Embryonic facial prominence (tissue), 1 donor: ENCODE measurements at regions not wholly inside any gene's neighbourhood (a gene's known extent, or its start where the extent isn't known, plus 50 kb on each side); places are given as distances from the start of the nearest gene placed in this dataset.

ENCODE experiments used
- DNase-seq: peaks from one replicate; pipeline ENCODE4 v3.0.0-alpha.2; 2016; ENCODE audit errors: extremely low spot score

DNA sequence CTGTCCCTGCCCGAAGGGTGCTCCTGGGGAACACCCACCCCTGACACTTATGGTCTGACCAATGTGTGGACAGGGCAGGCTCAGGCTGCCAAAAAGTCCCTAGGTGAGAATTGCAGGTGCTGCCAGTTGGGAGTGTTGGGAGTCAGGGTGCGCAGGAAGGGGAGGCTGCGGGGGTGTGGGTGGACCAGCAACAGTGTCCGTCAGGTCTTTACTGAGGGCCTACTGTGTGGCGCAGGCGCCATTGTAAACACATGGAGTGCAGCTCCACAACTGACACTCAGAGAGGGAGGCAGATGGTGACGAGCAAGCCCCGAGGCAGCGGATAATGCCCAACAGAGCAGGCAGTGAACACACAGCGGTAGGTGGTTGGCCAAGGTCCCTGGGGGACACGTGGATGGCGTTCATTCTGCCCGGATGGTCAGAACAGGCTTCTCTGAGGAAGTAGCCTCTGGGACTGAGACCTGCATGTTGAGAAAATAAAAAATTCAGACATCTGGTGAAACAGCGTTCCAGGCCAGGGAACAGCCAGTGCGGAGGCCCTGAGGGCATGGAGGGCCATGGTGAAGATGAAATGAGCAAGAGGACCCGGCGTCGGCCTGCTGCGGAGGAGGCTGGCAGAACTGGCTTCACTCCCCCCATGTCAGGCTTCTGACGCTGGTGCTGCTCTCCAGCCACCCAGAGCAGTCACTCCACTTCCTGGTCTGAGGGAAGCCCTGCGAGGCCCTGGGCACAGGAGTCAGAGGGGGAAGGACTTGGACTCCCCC, 136.2 kb upstream of the ZBTB40 start:
- no peak for DNase-seq

DNA sequence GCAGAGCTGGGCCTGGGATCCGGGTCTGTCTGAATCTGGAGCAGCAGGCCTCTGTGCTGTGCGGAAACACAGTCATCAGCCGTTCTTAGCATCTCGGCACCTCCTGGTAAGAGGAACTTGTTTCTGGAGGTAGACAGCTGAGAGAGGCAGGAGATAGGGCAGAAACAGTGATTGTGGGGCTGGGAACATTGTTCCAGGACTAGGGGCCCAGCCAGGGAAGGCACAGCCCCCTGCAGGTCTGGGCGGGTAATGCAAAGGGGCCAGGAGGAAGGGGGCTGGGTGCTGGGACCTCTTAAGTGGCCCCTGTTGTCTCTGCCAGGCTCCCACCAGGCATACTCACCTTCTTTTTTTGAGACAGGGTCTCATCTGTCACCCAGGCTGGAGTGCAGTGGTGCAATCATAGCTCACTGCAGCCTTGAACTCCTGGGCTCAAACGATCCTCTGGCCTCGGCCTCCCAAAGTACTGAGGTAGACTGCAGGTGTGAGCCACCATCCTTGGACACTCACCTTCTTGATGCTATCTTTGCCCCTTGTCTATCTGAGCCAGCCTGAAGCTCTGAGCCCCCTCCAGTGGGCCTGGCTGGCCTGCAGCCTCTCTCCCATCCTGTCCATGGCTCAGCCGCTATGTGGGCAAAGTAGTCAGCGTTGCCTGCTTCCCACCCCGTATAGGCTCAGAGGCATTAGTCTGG, 134.3 kb upstream of the ZBTB40 start:
- DNase-seq, result no peak

DNA sequence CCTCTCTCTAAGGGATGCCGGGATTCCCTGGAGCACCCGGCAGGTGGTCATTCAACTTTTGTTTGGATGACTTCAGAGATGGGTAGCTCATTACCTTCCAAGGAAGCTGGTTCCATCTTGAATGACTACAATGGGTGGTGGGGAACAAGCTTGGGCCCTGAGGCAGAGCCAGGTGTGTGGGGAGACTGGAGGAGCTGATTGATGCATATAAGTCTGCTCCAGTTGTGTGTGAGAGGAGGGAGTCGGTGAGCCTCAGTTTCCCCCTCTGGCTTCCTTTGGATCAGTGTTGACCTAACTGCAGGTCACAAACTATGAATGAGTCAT, 133.8 kb upstream of the ZBTB40 start:
- DNase-seq, result no peak

DNA sequence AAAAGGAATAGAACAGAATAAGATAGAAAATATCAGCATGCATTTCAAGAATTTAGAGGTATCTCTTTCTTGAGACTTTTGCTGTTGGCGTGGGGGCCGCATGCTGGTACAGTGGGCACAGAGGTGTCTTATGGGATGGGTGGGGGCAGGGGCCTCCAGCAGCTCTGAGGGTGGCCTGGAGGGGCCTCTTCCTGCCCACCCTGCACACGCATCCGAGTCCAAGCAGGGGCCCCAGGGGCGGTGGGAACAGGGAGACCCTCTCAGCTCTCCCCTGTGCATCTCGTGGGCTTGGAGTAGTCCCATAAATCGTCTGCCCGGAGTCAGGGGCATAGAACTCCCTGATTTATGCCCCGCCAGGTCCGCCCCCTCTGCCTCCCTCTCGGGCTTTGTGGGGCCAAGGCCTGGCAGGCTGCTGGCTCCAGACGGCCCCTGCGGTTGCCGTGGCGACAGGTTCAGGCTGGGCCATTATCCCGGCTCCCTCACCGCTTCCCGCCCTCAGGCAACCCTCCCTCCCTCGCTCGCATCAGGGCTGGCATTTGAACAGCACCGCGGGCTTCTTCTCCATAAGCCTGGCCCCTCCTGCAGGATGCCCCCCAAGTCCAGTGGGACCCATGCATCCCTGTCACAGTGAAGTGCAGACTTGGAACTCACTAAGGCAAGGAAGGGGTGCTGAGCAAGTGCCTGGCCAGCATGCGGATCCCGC, 133.2 kb upstream of the ZBTB40 start:
- DNase-seq, result no peak

DNA sequence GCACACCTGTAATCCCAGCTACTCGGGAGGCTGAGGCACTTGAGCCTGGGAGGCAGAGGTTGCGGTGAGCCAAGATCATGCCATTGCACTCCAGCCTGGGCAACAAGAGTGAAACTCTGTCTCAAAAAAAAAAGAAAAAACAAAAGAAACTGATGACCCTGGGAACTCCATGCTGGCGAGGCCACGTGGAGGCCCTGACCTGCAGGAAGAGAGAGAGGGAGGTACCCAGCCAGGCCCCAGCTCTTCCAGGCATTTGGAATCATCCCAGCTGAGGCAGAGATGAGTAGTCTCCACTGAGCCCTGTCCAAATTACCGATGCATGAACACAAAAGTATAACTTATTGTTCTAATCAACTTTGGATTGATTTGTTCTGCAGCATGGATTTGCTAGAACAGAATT, 132.0 kb upstream of the ZBTB40 start:
- DNase-seq, result no peak

DNA sequence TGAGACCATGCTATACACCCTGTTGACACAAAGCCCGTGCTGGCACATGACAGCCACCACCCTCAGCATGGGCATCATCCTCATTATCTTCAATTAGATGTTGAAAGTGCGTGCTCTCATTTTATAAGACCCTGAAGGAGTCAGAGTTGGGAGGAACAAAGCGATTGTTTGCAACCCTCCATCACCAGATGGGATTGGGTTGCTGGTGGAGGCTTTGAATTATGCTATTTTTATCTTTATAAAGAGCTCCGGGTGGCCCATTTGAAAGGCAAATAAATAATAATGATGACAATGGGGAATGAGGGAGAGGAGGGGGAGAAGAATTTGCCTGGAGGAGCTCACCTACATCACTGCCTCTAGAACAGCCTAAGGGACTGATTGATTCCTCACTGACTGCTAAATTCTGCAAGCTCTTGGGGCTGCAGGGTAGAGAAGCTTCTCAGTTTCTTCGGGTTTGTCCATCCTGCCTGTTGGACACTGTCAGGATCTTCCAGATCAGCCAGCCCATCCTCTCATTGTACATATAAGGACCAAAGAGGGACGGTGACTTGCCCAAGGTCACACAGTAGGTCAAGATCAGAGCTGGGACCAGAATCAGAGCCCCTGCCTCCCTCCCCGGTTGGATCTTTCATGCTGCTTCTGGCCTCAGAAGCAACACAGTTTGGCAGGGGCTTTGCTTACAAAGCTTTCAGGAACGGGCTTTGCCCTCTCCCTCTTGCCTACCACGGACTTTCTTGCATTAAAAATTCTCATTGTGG, 130.9 kb upstream of the ZBTB40 start:
- no peak for DNase-seq

DNA sequence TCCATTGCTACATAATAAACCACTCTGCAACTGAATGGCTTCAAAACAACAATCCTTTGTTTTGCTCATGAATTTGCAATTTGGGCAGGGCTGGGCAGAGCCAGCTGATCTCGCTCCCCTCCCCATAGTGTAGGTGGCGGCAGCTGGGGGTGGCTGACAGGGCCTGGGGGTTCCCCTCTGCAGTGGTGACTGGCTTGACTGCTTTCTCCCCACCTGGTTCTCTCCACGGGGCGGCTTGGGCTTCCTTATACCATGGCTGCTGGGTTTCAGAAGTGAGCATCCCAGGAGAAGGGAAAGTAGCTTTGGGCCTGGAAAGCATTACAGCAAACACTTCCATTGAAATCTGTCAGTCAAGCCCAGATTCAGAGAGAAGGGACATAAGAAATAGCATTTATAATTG, 129.7 kb upstream of the ZBTB40 start:
- DNase-seq, result no peak

DNA sequence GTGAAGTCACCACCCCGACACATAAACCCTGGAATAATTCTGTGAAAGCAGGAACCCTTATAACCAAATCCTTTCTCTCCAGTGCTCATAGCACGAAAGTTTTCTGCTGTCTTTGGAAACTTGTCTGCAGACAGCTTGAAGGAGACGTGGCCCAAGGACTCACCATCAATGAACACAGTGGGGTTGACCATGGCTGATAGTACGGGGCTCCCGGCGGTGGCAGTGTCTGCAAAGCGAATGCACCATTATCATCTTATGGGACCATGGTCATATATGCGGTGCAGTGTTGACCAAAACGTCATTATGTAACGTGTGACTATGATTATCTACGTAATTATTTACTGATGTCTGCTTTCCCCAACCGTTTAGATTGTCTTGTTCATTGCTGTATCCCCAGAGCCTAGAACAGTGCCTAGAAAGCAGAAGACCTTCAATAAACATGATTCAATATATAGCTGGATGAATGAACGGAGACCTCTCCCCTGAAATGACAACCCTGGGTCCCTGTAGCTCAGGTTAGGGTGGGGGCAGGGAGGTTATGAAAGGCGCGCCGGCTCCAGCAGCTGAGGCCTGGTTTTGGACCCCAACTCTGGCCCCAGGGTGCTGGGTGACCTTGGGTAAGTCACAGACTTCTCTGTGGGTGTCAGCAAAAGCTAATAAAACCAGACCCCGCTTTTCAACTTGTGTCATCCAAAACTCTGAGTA, 128.4 kb upstream of the ZBTB40 start:
- no peak for DNase-seq

DNA sequence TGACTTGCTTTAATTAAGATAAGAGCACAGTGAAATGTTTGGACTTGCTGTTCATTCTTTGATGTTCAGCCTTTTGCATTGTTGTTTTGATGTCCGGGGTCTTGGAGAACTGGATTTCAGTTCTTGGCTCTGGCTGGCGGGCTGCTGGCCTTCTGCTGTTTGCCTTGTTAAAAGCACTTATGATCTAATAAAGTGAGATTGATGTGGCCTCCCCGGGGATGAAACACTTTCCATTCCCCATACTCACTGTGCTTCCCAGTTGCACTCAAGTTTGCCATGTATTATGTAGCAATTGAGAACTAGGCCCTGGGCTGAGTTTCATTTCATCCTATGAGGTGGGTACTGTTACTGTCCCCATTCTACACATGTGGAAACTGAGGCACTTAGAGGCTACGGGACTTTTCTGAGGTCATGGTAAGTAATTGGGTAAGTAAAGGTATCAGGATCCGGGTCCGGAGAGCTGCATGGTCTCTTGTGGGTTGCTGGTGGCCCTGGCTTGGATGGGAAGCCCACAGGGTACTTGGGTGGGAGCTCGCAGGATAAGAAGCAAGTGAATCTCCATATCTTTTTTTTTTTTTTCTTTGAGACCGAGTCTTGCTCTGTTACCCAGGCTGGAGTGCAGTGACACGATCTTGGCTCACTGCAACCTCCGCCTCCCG, 127.7 kb upstream of the ZBTB40 start:
- DNase-seq, result no peak

DNA sequence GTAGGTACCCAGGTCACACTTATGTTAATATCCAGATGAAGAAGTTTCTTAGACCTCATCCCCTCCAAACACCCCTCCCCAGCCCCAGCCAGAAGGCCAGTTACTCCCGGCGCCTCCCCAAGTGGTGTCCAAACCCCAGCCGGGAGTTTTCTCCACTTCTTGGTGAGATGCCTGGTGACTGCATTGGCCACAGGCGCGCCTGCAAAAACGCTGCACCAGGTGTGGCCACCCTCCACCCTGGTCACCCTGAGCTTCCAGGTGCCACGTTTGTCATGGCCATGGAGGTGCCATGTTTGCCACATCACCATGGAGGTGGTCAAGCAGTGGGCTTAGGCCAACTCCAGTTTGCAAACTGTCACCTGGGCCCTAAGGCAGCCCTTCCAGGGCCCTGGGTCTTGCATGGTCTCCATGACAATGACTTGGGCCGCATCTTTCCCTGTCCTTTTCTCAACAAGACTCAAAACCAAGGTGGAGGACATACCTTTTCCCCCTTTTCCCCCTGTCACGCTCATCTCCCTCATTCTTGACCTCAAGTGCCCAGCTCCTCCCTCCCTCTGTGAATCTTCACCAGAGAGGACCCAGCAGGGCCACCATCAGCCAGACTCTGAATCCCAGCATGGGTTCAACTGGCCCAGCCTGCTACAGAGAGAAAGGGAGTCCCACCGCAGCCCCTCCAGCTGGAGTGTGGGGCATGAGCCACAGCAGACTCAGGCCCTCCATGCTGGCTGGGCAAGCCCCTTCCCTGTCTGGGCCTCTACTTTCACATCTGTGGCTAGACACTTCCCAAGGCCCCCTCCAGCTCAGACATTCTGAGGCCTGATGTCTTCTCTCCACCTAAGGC, 125.9 kb upstream of the ZBTB40 start:
- DNase-seq, result no peak

DNA sequence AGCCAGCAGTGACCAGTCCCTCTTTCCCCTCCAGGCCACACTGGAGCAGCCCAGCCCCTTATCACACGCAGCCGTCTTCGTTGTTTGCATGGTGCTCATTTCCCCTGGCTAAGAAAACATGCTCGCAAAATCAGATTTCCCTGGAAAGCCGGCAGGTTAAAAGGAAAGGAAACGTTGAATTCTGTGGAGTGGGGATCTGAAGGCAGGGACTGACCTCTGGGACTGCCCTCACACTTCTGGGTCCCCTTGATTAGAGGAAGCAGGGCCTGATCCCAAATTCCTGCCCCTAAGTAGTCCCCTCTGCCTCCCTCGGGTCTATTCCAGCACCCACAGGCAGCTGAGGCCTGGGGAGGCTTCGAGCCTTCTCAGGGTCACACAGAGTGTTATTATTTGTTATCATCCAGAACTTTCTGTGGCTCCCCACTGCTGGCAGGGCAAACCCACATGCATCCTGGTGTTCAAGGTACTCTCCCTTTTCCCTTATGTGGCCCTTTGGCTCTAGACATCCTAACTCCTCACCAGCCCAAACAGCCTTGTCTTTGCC, 125.2 kb upstream of the ZBTB40 start:
- no peak for DNase-seq

DNA sequence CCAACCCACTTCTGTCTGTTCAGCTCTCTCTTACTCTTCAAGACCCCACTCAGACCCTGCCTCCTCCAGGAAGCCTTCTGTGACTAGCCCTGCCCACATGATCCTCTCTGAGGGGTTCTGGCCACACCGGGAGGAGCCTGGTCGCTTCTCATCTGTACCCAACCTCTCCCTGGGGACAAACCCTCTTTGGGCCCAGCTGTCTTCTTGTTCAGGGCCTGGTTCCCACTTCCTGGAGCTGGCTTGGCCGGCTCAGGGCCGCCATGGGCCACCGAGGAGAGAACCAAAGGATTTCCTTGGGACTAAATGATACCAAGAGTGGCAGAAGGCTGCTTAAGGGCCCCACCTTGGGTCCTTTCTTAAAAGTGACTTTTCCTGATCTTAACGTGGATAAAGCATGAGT, 124.7 kb upstream of the ZBTB40 start:
- no peak for DNase-seq

DNA sequence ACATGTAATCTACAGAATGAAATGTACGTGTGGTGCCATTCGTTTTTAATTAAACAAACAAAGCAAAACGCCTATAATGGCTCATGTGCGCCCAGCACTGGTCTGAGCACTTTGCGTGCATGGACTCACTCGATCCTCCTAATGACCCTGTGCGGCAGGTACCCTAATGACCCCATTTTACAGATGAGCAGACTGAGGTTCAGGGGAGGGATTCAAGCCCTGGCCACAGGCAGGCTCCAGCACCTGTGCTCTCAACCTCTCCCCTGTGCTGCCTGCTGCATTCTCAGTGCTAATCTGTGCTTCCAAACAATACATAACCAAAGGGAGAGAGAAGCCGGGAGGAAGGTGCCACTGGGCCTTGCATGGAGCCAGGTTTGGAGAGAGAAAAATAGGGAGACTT, 124.2 kb upstream of the ZBTB40 start:
- DNase-seq, result no peak

DNA sequence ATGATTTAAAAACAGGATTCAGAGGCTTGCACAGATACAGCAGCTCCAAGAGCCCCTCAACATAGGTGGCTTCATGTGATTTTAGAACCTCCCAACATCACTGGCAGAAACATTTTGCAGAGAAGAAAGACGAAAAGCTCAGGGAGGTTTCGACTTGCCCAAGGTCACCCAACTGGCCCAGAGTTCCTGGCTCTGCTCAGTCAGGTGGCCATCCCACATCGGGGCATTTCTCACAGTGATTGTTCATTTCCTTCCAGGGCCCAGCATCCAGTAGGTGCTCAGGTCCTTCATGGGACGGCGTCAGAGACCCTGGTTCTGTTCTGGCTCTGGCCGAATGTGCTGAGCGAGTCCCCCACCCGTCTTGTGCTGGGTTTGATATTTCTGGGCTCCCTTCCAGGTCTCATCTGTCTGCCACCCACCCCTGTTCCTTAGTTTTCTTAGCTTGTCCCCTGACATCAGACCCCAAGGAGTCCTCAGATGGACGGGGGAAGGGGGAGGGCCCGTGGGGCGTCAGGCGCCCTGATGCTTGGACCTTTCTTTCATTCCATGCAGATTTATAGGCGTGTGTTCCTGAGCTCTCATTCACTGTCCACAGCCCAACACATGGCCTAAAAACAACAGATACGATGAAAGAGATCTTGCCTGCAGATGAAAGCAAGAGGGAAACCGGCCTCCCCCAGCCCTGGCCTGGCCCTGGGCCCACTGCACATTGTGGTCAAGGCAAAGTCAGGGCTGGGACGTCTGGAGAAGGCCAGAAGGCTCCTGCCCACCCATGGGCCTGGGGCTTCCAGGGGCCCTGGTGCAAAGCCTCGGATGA, 123.1 kb upstream of the ZBTB40 start:
- no peak for DNase-seq

DNA sequence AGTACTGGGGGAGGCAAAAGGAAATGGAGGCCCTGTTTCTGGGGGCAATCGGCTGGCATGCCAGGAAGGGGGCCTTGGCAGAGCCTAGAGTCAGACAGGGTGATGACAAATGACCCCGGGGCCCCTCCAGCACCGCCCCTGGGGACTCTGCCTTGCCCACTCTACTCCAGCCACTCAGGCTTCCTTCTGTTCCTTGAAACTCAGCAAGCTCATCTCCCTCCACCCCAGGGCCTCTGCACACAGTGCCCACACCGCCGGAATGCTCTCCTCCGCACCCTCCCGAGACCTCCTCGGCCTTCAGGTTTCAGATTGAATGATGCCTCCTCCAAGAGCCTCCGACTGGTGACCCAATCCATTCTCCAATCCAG, 122.5 kb upstream of the ZBTB40 start:
- DNase-seq, result no peak

DNA sequence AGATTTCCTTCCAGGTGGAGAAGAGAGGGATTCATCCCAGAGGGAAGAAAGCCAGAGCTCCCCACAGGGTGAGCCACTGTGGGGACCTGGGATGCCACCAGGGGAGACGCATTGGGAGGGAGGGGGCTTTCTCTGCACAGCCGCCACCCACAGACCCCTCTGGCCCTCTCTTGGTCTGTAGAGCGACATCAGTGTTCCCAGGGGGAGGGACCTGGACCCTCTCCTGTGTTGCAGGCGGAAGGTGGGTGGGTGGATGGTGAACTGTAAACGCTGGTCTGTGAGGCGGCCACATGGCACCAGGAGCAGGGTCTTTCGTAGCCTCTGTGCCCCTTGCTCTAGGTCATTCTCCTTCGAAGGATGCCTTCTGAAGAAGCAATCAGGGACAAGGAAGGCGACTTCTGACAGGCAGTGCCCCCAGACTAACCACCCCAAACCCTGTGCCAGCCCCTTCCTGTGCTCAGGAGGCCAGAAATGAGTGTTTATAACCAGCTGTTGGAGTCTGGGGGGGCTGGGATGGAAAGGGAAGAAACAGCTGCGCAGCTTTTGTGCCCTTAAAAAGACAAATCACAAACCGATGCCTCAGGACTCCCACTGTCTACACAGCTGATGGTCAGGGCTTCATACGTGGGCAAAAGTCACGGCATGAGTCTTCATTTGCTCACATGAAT, 121.4 kb upstream of the ZBTB40 start:
- DNase-seq, result no peak

DNA sequence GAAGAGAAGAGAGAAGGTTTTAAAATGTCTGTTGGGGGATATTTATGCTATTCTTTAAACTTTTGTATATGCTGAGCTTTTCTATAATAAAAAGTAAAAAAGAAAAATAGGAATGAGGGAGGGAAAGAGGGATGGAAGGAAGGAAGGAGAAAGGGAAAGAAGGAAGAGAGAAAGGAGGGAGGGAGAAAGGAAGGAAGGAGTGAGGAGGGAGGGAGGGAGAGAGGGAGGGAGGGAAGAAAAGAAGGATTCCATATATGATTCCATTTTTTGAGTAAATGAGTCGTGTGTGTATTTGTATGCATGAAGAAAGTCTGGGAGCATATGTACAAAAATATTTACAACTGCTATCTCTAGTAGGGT, 120.9 kb upstream of the ZBTB40 start:
- DNase-seq, result no peak

DNA sequence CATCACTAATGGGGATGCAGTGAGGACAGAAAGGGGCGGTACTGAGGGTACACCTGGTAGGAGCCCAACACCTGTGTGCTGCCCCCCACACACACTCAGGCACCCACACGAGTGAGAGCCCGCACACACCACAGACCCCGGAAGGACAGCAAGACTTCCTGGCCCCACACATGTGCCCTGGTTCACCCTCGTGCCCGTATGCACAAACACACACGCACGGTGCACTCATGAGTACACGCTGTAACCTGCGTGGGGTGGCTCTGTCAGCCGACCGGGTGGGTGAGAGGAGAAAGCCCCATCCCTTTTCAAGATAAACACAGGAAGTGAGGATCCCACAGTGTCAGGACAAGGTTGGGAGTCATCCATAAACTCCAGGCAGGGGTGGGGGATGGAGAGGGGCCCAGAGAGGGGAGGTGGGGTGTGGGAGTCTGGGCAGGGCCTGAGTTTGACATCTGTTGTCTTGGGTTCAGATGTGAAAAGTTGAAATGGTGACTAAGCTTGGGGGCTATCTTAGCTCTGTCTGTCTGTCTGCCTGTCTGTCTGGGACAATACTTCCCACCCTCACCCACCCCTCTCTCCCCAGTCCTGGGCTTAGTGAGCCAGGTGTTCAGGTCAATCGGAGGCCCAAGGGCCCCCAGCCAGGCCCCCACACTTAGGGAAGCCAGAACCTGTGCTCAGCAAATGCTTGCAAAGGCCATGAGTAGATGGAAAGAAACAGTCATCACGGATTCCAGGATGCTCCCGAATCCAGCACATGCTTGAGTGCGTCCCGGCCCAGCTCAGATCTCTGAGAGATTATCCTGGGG, 119.8 kb upstream of the ZBTB40 start:
- DNase-seq, result no peak
